ENCODE measurements at regions not wholly inside any gene's neighbourhood (a gene's known extent, or its start where the extent isn't known, plus 50 kb on each side); places are given as distances from the start of the nearest gene placed in this dataset.

DNA sequence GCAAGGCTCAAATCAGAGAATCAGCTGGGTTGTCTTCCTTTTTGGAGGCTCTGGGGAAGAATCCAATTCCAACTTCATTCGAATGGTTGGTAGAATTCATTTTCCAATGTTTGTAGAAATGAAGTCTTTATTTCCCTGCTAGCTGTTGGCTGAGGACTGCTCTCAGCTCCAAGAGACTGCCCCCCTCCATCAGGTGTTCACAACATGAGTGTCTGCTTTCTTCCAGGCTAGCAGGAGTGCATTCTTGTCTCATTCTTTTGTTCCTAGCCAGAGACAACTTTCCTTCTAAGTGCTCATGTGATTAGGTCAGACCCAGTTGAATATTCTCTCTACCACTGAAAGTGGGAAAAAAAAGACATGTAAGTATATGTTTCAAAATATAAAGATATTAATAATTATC lies 95.2 kb downstream of the HLX start:
- Histone ChIP-seq H3K4me1 (no peaks in the 10 kb centered on the region), H3K9me3 (no peaks in the 10 kb centered on the region), H3K36me3 (no peaks in the 10 kb centered on the region), H3K27me3 (no peaks in the 10 kb centered on the region), H3K4me3 (ENCODE audit: low read depth, low read length) (no peak overlapping the region)
- TF ChIP-seq, protein P1, sequence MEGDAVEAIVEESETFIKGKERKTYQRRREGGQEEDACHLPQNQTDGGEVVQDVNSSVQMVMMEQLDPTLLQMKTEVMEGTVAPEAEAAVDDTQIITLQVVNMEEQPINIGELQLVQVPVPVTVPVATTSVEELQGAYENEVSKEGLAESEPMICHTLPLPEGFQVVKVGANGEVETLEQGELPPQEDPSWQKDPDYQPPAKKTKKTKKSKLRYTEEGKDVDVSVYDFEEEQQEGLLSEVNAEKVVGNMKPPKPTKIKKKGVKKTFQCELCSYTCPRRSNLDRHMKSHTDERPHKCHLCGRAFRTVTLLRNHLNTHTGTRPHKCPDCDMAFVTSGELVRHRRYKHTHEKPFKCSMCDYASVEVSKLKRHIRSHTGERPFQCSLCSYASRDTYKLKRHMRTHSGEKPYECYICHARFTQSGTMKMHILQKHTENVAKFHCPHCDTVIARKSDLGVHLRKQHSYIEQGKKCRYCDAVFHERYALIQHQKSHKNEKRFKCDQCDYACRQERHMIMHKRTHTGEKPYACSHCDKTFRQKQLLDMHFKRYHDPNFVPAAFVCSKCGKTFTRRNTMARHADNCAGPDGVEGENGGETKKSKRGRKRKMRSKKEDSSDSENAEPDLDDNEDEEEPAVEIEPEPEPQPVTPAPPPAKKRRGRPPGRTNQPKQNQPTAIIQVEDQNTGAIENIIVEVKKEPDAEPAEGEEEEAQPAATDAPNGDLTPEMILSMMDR (IDR thresholded peaks at IDR 0.05; ENCODE audit: low read depth, low read length) = no peak
- DNase-seq = no peak

DNA sequence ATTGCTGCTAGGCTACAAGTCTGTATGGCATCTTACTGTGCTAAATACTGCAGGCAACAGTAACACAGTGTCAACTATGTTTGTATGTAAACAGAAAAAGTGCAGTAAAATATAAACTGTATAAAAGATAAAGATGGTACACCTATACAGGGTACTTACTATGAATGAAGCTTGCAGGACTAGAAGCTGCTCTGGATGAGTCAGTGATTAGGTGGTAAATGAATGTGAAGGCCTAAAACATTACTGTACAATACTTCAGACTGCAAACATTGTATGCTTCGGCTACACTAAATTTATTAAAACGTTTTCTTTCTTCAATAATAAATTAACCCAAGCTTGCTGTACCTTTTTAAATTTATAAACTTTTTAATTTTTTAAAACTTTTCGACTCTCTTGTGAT lies 97.1 kb downstream of the HLX start:
- H3K27me3 ChIP-seq = no peaks in the 10 kb centered on the region
- no peaks in the 10 kb centered on the region for H3K36me3 ChIP-seq
- H3K4me3 ChIP-seq (ENCODE audit: low read depth, low read length) = no peak overlapping the region
- TF ChIP-seq, protein P1 (IDR thresholded peaks at IDR 0.05; ENCODE audit: low read depth, low read length) = no peak
- H3K9me3 ChIP-seq = no peaks in the 10 kb centered on the region
- no peak for DNase-seq
- no peaks in the 10 kb centered on the region for H3K4me1 ChIP-seq

DNA sequence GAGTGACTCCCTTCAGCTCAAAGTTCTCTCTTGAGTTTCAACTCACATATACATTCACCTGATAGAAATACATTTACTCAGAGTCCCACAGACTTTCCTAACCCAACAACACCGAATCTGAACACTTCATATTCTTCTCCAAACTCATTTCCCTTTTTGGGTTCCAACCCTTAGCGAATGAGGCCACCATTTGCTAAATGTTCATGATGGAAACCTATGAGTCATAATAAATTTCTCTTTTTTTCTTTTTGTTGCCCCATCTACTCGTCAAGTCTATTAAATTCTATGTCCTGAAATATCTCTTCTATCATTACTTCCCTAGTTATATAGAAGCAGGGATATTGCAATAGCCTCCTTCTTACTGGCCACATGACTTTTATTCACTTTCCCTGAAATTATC lies 100.1 kb downstream of the HLX start:
- H3K27me3 ChIP-seq = no peaks in the 10 kb centered on the region
- TF ChIP-seq, protein P1 (IDR thresholded peaks at IDR 0.05; ENCODE audit: low read depth, low read length) = no peak
- no peaks in the 10 kb centered on the region for H3K9me3 ChIP-seq
- no peaks in the 10 kb centered on the region; the same call in 1 of the 2 replicates for H3K4me1 ChIP-seq
- H3K4me3 ChIP-seq (ENCODE audit: low read depth, low read length) = no peak overlapping the region
- DNase-seq = no peak
- no peaks in the 10 kb centered on the region for H3K36me3 ChIP-seq

DNA sequence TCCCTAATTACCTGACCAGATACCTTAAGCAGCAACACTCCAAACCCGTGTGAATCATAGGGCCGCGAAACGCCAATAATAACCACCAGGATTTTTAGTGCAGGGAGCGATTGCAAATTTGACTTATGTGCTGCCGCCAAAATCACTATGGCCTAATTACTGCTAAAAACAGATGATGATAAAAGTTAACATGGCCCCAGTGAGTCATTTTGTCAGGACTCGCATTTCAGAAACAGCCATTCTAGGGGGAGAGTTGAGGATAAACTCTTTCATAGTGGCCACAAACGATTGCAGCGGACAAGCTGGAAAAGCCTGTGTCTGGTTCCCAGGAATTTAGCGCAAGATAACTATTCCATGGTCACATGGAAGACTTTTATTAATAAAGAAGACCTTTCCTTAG lies 103.4 kb downstream of the HLX start:
- no peaks in the 10 kb centered on the region for H3K9me3 ChIP-seq
- TF ChIP-seq, protein P1 (IDR thresholded peaks at IDR 0.05; ENCODE audit: low read depth, low read length) = no peak
- no peak for DNase-seq
- H3K36me3 ChIP-seq = no peaks in the 10 kb centered on the region
- no peak overlapping the region for H3K4me3 ChIP-seq (ENCODE audit: low read depth, low read length)
- no peaks in the 10 kb centered on the region; the same call in 1 of the 2 replicates for H3K4me1 ChIP-seq
- no peaks in the 10 kb centered on the region for H3K27me3 ChIP-seq

DNA sequence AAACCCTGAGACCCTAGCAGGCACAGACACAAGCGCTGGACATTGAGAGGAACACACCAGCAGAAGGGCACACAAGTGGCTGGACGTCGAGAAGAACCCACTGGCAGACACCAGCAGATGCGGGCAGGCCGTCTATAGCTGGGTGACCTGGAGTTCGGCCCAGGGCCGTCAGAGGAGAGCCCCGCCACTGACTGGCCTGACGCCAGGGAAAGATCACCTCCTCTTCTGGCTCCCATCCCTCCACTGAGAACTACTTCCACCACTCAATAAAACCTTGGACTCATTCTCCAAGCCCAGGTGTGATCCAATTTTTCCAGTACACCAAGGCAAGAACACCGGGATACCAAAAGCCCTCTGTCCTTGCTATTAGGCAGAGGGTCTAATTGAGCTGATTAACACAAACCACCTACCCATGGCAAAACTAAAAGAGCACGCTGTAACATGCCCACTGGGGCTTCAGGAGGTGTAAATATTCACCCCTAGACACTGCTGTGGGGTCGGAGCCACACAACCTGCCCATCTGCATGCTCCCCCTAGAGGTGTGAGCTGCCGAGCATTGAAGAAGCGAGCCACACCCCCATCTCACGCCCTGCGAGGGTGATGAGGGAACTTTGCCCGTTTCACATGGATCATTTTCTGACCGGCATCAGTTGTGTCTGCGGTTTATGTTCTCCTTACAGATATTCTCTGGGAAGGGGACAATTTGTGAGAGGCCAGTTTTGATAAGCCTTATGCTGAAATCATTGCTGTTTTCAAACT lies 104.8 kb downstream of the HLX start:
- no peaks in the 10 kb centered on the region for H3K9me3 ChIP-seq
- no peak for DNase-seq
- TF ChIP-seq, protein P1 (IDR thresholded peaks at IDR 0.05; ENCODE audit: low read depth, low read length) = peak; percentile 36
- H3K36me3 ChIP-seq = no peaks in the 10 kb centered on the region
- H3K4me1 ChIP-seq = no peaks in the 10 kb centered on the region; the same call in 1 of the 2 replicates
- H3K27me3 ChIP-seq = no peaks in the 10 kb centered on the region
- no peak overlapping the region for H3K4me3 ChIP-seq (ENCODE audit: low read depth, low read length)
